ENCODE measurements at regions not wholly inside any gene's neighbourhood (a gene's known extent, or its start where the extent isn't known, plus 50 kb on each side); places are given as distances from the start of the nearest gene placed in this dataset.
A peak's percentile ranks its signal among the peaks of the same experiment; 100 is the strongest.

DNA sequence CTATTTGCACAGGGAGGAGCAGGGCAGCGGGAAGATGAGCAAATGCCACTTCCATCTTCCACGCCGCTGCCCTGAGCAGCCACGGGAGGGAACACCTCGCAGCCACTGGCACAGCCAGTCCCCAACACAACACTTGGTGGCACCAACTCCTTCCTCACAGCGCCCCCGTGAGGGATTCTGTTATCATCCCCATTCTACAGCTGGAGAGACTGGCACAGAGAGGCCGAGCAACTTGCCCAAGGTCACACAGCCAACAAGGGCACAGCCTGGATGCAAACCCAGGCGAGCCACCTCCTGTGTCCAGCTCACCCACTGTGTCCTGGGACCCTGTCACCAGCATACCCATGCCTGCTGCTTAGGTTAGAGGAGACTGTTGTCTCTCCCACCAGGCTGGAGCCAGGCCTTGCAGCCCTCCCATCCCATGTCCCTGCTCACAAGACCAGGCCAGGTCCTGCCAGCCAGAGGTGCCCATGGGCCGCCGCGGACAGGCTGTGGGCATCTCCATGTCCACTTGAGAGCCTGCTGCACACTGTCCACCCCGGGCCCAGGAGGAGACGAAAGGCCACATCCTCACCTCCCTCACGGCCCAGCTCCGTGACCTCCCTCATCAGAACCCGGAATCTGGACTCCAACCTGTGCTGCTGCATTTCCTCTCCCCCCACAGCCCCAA lies 57.0 kb downstream of the NCOR2 start:
- no peak for TF ChIP-seq EP300 (IDR thresholded peaks at IDR 0.05)
- TF ChIP-seq, protein P1, sequence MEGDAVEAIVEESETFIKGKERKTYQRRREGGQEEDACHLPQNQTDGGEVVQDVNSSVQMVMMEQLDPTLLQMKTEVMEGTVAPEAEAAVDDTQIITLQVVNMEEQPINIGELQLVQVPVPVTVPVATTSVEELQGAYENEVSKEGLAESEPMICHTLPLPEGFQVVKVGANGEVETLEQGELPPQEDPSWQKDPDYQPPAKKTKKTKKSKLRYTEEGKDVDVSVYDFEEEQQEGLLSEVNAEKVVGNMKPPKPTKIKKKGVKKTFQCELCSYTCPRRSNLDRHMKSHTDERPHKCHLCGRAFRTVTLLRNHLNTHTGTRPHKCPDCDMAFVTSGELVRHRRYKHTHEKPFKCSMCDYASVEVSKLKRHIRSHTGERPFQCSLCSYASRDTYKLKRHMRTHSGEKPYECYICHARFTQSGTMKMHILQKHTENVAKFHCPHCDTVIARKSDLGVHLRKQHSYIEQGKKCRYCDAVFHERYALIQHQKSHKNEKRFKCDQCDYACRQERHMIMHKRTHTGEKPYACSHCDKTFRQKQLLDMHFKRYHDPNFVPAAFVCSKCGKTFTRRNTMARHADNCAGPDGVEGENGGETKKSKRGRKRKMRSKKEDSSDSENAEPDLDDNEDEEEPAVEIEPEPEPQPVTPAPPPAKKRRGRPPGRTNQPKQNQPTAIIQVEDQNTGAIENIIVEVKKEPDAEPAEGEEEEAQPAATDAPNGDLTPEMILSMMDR (IDR thresholded peaks at IDR 0.05): peak in 1 of 4 experiments; percentile 5
- H3K4me1 ChIP-seq: peaks cover 0 to 99% (median 97%) of the 10 kb centered on the region in 4 donors
- peaks cover 0 to 1% (median 0%) of the 10 kb centered on the region in 4 donors for H3K36me3 ChIP-seq
- intact Hi-C loops (cut with DNase I): no loop called here
- DNase-seq: no peak
- H3K27ac ChIP-seq: peak overlapping the region; percentile 83 to 99 (median 92)
- H3K27me3 ChIP-seq: no peaks in the 10 kb centered on the region
- no peaks in the 10 kb centered on the region for H3K9me3 ChIP-seq
- WGBS, 2 donors: 60 to 84% methylated on average over 17 of the region's 17 CpGs
- no peak overlapping the region for H3K4me3 ChIP-seq

DNA sequence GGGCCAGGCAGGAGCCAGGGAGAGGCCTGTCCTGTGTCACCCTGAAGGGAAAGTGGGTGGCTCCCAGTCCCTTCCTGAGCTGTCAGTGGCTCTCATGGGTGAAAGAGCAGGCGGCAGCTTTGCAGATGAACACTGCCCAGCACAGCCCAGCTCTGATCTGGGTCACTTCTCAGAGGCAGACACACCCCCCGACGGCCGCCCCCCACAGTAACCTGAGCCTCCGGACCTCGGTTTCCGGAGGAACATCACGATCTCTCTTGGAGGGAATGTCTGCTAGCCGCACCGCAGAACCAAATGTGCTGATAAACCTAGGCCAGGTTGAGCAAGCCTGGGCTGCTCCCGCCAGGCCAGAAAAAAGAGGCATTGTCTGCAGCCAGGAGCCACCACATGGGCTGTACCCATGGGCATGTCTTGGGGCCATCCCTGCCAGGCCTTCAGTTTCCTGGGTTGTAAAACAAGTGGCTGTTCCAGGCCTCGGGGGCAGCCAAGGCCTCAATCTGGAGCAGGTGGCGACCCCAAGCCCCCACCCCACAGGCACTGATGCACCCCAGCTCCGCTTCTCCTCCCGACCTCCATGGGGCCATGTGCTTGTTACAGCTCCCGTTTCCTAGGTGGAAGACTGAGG lies 57.6 kb downstream of the NCOR2 start:
- intact Hi-C loops (cut with DNase I): no loop called here
- Histone ChIP-seq H3K27me3 (no peaks in the 10 kb centered on the region), H3K4me3 (no peak overlapping the region), H3K4me1 (peaks cover 0 to 99% (median 97%) of the 10 kb centered on the region in 4 donors), H3K27ac (peak overlapping the region; percentile 83 to 99 (median 92)), H3K9me3 (no peaks in the 10 kb centered on the region), H3K36me3 (no peaks in the 10 kb centered on the region)
- peak; percentile 91 for DNase-seq
- WGBS, 2 donors: 23 to 53% methylated on average over 16 of the region's 16 CpGs
- peak; percentile 21 to 68 (median 40) for TF ChIP-seq POLR2AphosphoS5 (IDR thresholded peaks at IDR 0.05)
- TF ChIP-seq, protein P1 (IDR thresholded peaks at IDR 0.05): peak in 1 of 4 experiments; percentile 9
- TF ChIP-seq POLR2A (IDR thresholded peaks at IDR 0.05): no peak
- peak in 1 of 4 donors; percentile 62 for TF ChIP-seq EP300 (IDR thresholded peaks at IDR 0.05)

DNA sequence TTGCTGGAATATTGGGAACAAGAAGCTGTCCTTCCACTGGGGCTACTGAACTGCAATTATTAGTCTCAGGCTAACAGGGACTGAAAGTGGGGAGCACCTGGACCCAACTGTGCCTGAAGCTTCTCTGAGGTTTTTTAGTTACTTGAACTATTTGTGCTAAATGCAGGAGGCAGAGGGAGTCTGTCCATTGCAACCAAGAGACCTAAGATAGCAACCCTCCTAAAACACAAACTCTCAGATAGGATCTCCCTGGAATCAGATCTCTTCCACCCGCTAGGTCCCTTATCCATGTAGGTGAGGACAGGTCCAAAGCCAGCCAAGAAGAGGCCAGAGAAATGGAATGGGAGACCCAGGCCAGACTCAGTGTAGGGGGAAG lies 58.1 kb downstream of the NCOR2 start:
- H3K27me3 ChIP-seq: no peaks in the 10 kb centered on the region
- WGBS, 2 donors: 89 to 94% methylated on average over 1 of the region's 1 CpG
- intact Hi-C loops (cut with DNase I): no loop called here
- H3K9me3 ChIP-seq: no peaks in the 10 kb centered on the region
- no peak for DNase-seq
- H3K4me1 ChIP-seq: peaks cover 0 to 99% (median 98%) of the 10 kb centered on the region in 4 donors
- H3K36me3 ChIP-seq: no peaks in the 10 kb centered on the region
- peak overlapping the region; percentile 83 to 99 (median 92) for H3K27ac ChIP-seq
- H3K4me3 ChIP-seq: no peak overlapping the region
- TF ChIP-seq EP300 (IDR thresholded peaks at IDR 0.05): no peak
- no peak for TF ChIP-seq POLR2AphosphoS5 (IDR thresholded peaks at IDR 0.05)
- no peak for TF ChIP-seq POLR2A (IDR thresholded peaks at IDR 0.05)
- TF ChIP-seq, protein P1 (IDR thresholded peaks at IDR 0.05): no peak

DNA sequence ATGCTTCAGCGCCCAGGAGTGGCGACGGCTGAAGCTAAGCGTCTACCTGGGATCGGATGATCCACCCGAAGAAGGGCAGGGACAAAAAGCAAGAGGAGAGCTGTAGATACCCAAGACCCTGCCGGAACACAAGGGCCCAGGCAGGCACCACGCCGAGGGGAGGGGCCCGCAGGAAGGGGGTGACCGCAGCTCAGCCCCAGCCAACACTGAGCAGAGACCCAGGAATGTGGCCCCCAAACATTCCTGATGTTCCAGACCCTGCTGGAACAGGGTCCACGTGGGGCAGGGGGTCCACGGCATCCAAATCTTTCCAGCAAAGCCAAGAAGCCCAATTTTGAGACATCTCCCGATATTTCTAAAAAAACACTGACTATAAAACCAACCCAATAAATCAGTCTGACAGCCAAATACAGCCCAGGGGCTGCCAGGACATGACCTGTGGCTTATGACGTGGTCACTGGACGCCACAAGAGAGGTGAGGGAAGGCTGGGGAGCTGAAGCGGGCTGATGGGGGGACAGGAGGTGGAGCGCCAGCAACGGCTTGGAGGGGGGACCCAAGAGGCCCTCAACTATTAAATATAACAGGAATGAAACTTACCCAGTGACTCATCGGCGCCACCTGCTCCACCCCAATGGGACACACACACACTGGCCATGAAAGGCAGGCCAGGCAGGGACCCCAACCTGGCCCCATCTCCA lies 58.9 kb downstream of the NCOR2 start:
- Histone ChIP-seq H3K27ac (peak overlapping the region; percentile 83 to 99 (median 92)), H3K4me3 (no peak overlapping the region), H3K9me3 (no peaks in the 10 kb centered on the region), H3K27me3 (no peaks in the 10 kb centered on the region), H3K36me3 (no peaks in the 10 kb centered on the region), H3K4me1 (peaks cover 0 to 98% (median 95%) of the 10 kb centered on the region in 4 donors)
- WGBS, 2 donors: 62 to 77% methylated on average over 21 of the region's 21 CpGs
- TF ChIP-seq, protein P1 (IDR thresholded peaks at IDR 0.05): no peak
- TF ChIP-seq POLR2AphosphoS5 (IDR thresholded peaks at IDR 0.05): peak in 3 of 4 donors; percentile 23 to 37 (median 37)
- peak in 1 of 4 donors; percentile 16 for TF ChIP-seq EP300 (IDR thresholded peaks at IDR 0.05)
- TF ChIP-seq POLR2A (IDR thresholded peaks at IDR 0.05): no peak
- intact Hi-C loops (cut with DNase I): no loop called here
- peak; percentile 85 for DNase-seq
